Panc1 (cell line): ENCODE measurements at regions not wholly inside any gene's neighbourhood (a gene's known extent, or its start where the extent isn't known, plus 50 kb on each side); places are given as distances from the start of the nearest gene placed in this dataset.

Experiments used
- POLR2AphosphoS5 ChIP-seq: IDR thresholded peaks from 2 replicates; pipeline ENCODE4 v1.6.1; 2012; ENCODE audit warnings: mild to moderate bottlenecking, low read depth, low read length, moderate library complexity
- SIN3A ChIP-seq: IDR thresholded peaks from 2 replicates; pipeline ENCODE4 v1.6.1; 2012; ENCODE audit warnings: low read depth, mild to moderate bottlenecking, low read length, moderate library complexity, borderline replicate concordance; ENCODE audit not compliant: insufficient read depth
- TF ChIP-seq, protein P1 (sequence below): fragments of 450-650 bp; IDR thresholded peaks from 2 replicates; pipeline ENCODE4 v1.5.1; 2017; ENCODE audit warnings: mild to moderate bottlenecking
- TF ChIP-seq, protein P2 (sequence below), 2 experiments: IDR thresholded peaks; 2 replicates each; pipeline ENCODE4 v1.6.1; 2011 to 2012; ENCODE audit warnings: low read depth in 2 of 2, control low read depth in 1 of 2, low read length in 1 of 2, mild to moderate bottlenecking in 1 of 2, moderate library complexity in 1 of 2; ENCODE audit not compliant: insufficient read depth in 1 of 2

DNA sequence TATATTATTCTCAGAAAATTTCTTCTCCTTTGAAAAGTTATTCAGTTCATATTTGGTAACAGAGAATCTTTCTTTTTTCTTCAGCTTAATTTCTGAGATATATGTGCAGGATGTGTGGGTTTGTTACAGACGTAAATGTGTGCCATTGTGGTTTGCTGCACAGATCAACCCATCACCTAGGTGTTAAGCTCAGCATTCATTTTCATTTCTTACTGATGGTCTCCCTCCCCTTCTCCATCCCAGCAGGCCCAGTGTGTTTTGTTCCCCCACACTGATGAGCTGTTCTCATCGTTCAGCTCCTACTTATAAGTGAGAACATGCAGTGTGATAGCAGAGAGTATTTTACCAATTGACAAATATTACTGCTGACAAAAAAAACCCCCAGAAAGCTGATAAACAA, 330.0 kb upstream of the CHD1 start:
- TF ChIP-seq, protein P1, sequence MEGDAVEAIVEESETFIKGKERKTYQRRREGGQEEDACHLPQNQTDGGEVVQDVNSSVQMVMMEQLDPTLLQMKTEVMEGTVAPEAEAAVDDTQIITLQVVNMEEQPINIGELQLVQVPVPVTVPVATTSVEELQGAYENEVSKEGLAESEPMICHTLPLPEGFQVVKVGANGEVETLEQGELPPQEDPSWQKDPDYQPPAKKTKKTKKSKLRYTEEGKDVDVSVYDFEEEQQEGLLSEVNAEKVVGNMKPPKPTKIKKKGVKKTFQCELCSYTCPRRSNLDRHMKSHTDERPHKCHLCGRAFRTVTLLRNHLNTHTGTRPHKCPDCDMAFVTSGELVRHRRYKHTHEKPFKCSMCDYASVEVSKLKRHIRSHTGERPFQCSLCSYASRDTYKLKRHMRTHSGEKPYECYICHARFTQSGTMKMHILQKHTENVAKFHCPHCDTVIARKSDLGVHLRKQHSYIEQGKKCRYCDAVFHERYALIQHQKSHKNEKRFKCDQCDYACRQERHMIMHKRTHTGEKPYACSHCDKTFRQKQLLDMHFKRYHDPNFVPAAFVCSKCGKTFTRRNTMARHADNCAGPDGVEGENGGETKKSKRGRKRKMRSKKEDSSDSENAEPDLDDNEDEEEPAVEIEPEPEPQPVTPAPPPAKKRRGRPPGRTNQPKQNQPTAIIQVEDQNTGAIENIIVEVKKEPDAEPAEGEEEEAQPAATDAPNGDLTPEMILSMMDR = no peak
- TF ChIP-seq, protein P2, sequence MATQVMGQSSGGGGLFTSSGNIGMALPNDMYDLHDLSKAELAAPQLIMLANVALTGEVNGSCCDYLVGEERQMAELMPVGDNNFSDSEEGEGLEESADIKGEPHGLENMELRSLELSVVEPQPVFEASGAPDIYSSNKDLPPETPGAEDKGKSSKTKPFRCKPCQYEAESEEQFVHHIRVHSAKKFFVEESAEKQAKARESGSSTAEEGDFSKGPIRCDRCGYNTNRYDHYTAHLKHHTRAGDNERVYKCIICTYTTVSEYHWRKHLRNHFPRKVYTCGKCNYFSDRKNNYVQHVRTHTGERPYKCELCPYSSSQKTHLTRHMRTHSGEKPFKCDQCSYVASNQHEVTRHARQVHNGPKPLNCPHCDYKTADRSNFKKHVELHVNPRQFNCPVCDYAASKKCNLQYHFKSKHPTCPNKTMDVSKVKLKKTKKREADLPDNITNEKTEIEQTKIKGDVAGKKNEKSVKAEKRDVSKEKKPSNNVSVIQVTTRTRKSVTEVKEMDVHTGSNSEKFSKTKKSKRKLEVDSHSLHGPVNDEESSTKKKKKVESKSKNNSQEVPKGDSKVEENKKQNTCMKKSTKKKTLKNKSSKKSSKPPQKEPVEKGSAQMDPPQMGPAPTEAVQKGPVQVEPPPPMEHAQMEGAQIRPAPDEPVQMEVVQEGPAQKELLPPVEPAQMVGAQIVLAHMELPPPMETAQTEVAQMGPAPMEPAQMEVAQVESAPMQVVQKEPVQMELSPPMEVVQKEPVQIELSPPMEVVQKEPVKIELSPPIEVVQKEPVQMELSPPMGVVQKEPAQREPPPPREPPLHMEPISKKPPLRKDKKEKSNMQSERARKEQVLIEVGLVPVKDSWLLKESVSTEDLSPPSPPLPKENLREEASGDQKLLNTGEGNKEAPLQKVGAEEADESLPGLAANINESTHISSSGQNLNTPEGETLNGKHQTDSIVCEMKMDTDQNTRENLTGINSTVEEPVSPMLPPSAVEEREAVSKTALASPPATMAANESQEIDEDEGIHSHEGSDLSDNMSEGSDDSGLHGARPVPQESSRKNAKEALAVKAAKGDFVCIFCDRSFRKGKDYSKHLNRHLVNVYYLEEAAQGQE (IDR thresholded peaks at IDR 0.05; ENCODE audit: insufficient read depth in 1 of 2, low read depth in 2 of 2, low read length in 1 of 2) = no peak
- TF ChIP-seq POLR2AphosphoS5 = no peak
- TF ChIP-seq SIN3A = no peak
